ENCODE measurements at regions not wholly inside any gene's neighbourhood (a gene's known extent, or its start where the extent isn't known, plus 50 kb on each side); places are given as distances from the start of the nearest gene placed in this dataset.
"Not testable (repeated sequence)": the region's sequence is repeated elsewhere in the genome, so short reads cannot be mapped to it uniquely, and the experiment has no call there.

- TF ChIP-seq EZH2phosphoT487 (IDR thresholded peaks at IDR 0.05; ENCODE audit: insufficient read depth, low read depth) (no peak), EZH2 (IDR thresholded peaks at IDR 0.05; ENCODE audit: insufficient read depth, poor library complexity, severe bottlenecking) (no peak)
- no peak overlapping the region for H2AFZ ChIP-seq
Measured at GRCh38 chr5:124494540-124495116, 251.8 kb downstream of the ZNF608 start.

GRCh38 chr5:124492444-124493224, 253.8 kb downstream of the ZNF608 start:
- Histone ChIP-seq H3K79me2 (ENCODE audit: insufficient read depth) (no peaks in the 10 kb centered on the region), H3K4me2 (ENCODE audit: unreplicated experiment) (no peak overlapping the region), H3K27me3 (replicated peaks; ENCODE audit: insufficient read depth) (no peaks in the 10 kb centered on the region), H3F3A (ENCODE audit: insufficient read depth) (no peaks in the 10 kb centered on the region), H2AFZ (no peak overlapping the region), H4K20me1 (ENCODE audit: insufficient read depth) (no peaks in the 10 kb centered on the region), H3K27ac (no peak overlapping the region), H3K9me2 (ENCODE audit: insufficient read depth) (no peaks in the 10 kb centered on the region), H3K36me3 (ENCODE audit: low read depth) (no peaks in the 10 kb centered on the region), H3K4me1 (ENCODE audit: insufficient read depth) (no peaks in the 10 kb centered on the region), H3K9me3 (ENCODE audit: low read depth) (no peaks in the 10 kb centered on the region), H3K9ac (no peak overlapping the region), H3K4me3 (no peak overlapping the region)
- DNase-seq, result no peak
- no peak for TF ChIP-seq EZH2 (IDR thresholded peaks at IDR 0.05; ENCODE audit: insufficient read depth, poor library complexity, severe bottlenecking)
- TF ChIP-seq EZH2phosphoT487 (IDR thresholded peaks at IDR 0.05; ENCODE audit: insufficient read depth, low read depth), result no peak
- in situ Hi-C loops (cut with MboI), result no loop called here
- WGBS, 2 experiments (ENCODE audit: low coverage in 1 of 2, low lambda C conversion rate in 2 of 2, missing lambda C conversion rate in 2 of 2), result 51 to 53% methylated on average over 10 to 13 of the region's 13 CpGs

More at GRCh38 chr5:124494540-124495116, 251.8 kb downstream of the ZNF608 start:
- H3K27ac ChIP-seq, result no peak overlapping the region
- H3K9ac ChIP-seq, result no peak overlapping the region
- H3K36me3 ChIP-seq (ENCODE audit: low read depth), result no peaks in the 10 kb centered on the region
- no peaks in the 10 kb centered on the region for H3F3A ChIP-seq (ENCODE audit: insufficient read depth)
- no peak for DNase-seq
- H3K4me1 ChIP-seq (ENCODE audit: insufficient read depth), result no peaks in the 10 kb centered on the region
- H3K4me2 ChIP-seq (ENCODE audit: unreplicated experiment), result no peak overlapping the region
- in situ Hi-C loops (cut with MboI), result no loop called here
- no peaks in the 10 kb centered on the region for H3K79me2 ChIP-seq (ENCODE audit: insufficient read depth)
- no peaks in the 10 kb centered on the region for H4K20me1 ChIP-seq (ENCODE audit: insufficient read depth)
- no peaks in the 10 kb centered on the region for H3K27me3 ChIP-seq (replicated peaks; ENCODE audit: insufficient read depth)
- no peaks in the 10 kb centered on the region for H3K9me3 ChIP-seq (ENCODE audit: low read depth)
- no peaks in the 10 kb centered on the region for H3K9me2 ChIP-seq (ENCODE audit: insufficient read depth)
- WGBS, 2 experiments (ENCODE audit: low coverage in 1 of 2, low lambda C conversion rate in 2 of 2, missing lambda C conversion rate in 2 of 2), result 77 to 83% methylated on average over 2 of the region's 2 CpGs
- no peak overlapping the region for H3K4me3 ChIP-seq

- in situ Hi-C loops (cut with MboI), result not testable (repeated sequence)
Measured at GRCh38 chr5:124490315-124490714, 256.1 kb downstream of the ZNF608 start.

GRCh38 chr5:124481419-124481818, 265.0 kb downstream of the ZNF608 start:
- H3K4me2 ChIP-seq (ENCODE audit: unreplicated experiment), result no peak overlapping the region
- DNase-seq, result no peak
- no peak overlapping the region for H3K9ac ChIP-seq
- H3K27ac ChIP-seq, result no peak overlapping the region
- H3K4me1 ChIP-seq (ENCODE audit: insufficient read depth), result no peaks in the 10 kb centered on the region
- H2AFZ ChIP-seq, result no peak overlapping the region
- TF ChIP-seq EZH2phosphoT487 (IDR thresholded peaks at IDR 0.05; ENCODE audit: insufficient read depth, low read depth) (no peak), EZH2 (IDR thresholded peaks at IDR 0.05; ENCODE audit: insufficient read depth, poor library complexity, severe bottlenecking) (no peak)
- H3F3A ChIP-seq (ENCODE audit: insufficient read depth), result no peaks in the 10 kb centered on the region
- whole genome bisulfite sequencing, 2 experiments (ENCODE audit: low coverage in 1 of 2, low lambda C conversion rate in 2 of 2, missing lambda C conversion rate in 2 of 2), result 68 to 77% methylated on average over 4 of the region's 4 CpGs
- no peaks in the 10 kb centered on the region for H4K20me1 ChIP-seq (ENCODE audit: insufficient read depth)
- no peak overlapping the region for H3K4me3 ChIP-seq
- H3K27me3 ChIP-seq (replicated peaks; ENCODE audit: insufficient read depth), result no peaks in the 10 kb centered on the region; the same call in 1 of the 2 replicates
- in situ Hi-C loops (cut with MboI), result no loop called here
- H3K9me2 ChIP-seq (ENCODE audit: insufficient read depth), result no peaks in the 10 kb centered on the region
- H3K9me3 ChIP-seq (ENCODE audit: low read depth), result no peaks in the 10 kb centered on the region
- no peaks in the 10 kb centered on the region for H3K79me2 ChIP-seq (ENCODE audit: insufficient read depth)
- H3K36me3 ChIP-seq (ENCODE audit: low read depth), result no peaks in the 10 kb centered on the region

More at GRCh38 chr5:124490315-124490714, 256.1 kb downstream of the ZNF608 start:
- H2AFZ ChIP-seq; H3K4me1 ChIP-seq (ENCODE audit: insufficient read depth); H3K9ac ChIP-seq; H3K27ac ChIP-seq; H3K4me3 ChIP-seq; H3K9me3 ChIP-seq (ENCODE audit: low read depth); H3K79me2 ChIP-seq (ENCODE audit: insufficient read depth); H3K36me3 ChIP-seq (ENCODE audit: low read depth); H3K9me2 ChIP-seq (ENCODE audit: insufficient read depth); H3K4me2 ChIP-seq (ENCODE audit: unreplicated experiment); DNase-seq; H3K27me3 ChIP-seq (replicated peaks; ENCODE audit: insufficient read depth); H4K20me1 ChIP-seq (ENCODE audit: insufficient read depth); H3F3A ChIP-seq (ENCODE audit: insufficient read depth): not testable (repeated sequence)
- 77 to 88% methylated on average over 2 of the region's 2 CpGs for whole genome bisulfite sequencing, 2 experiments (ENCODE audit: low coverage in 1 of 2, low lambda C conversion rate in 2 of 2, missing lambda C conversion rate in 2 of 2)
